Activated CD8-positive, alpha-beta T cell treated with anti-CD3 and anti-CD28 coated beads for 36 hours (primary cell): ENCODE measurements at regions not wholly inside any gene's neighbourhood (a gene's known extent, or its start where the extent isn't known, plus 50 kb on each side); places are given as distances from the start of the nearest gene placed in this dataset.
"Not testable (repeated sequence)": the region's sequence is repeated elsewhere in the genome, so short reads cannot be mapped to it uniquely, and the experiment has no call there.

Source experiments
- ATAC-seq: fragments of 200-7000 bp; cut with Tn5 transposase; one replicate; pipeline ENCODE4 v1.10.0; 2021; ENCODE audit warnings: mild to moderate bottlenecking, moderate library complexity
- CTCF ChIA-PET: fragments of 350-600 bp; sonication (Branson Sonifier 250); formaldehyde crosslinking; loops from one replicate; lab custom pipeline; 2021; ENCODE audit warnings: antibody characterized with exemption; lab: Charles Lee
- POLR2A ChIA-PET: fragments of 350-600 bp; sonication (Branson Sonifier 250); formaldehyde crosslinking; loops from one replicate; lab custom pipeline; 2021; ENCODE audit warnings: antibody characterized with exemption; lab: Charles Lee
- DNase-seq: peaks from one replicate; pipeline ENCODE4 v3.0.0-alpha.2; 2020
- H3K27ac Mint-ChIP-seq: one replicate; pipeline ENCODE4 v1.8.0; 2021; ENCODE audit warnings: mild to moderate bottlenecking, mixed read lengths
- H3K27me3 Mint-ChIP-seq: one replicate; pipeline ENCODE4 v1.8.0; 2021; ENCODE audit warnings: mixed read lengths
- H3K36me3 Mint-ChIP-seq: one replicate; pipeline ENCODE4 v1.8.0; 2021; ENCODE audit warnings: low read depth, mixed read lengths
- H3K4me1 Mint-ChIP-seq: one replicate; pipeline ENCODE4 v1.8.0; 2021; ENCODE audit warnings: low read depth, mixed read lengths
- H3K4me3 Mint-ChIP-seq: one replicate; pipeline ENCODE4 v1.8.0; 2021; ENCODE audit warnings: mild to moderate bottlenecking, moderate library complexity, mixed read lengths
- H3K9me3 Mint-ChIP-seq: one replicate; pipeline ENCODE4 v1.8.0; 2021; ENCODE audit warnings: mixed read lengths
- CTCF ChIP-seq: fragments of 200-600 bp; IDR thresholded peaks from one replicate; pipeline ENCODE4 v1.8.0; 2022; ENCODE audit warnings: antibody characterized with exemption, mild to moderate bottlenecking
- intact Hi-C: fragments of 100-400 bp; cut with micrococcal nuclease; formaldehyde crosslinking; loops from one replicate; pipeline ENCODE4 v1.10.0; 2022

- intact Hi-C loops, result no loop called here
- H3K27ac Mint-ChIP-seq, result no peak overlapping the region
- H3K4me1 Mint-ChIP-seq, result no peaks in the 10 kb centered on the region
- H3K27me3 Mint-ChIP-seq, result no peaks in the 10 kb centered on the region
- CTCF ChIA-PET, result no interaction called here
- H3K36me3 Mint-ChIP-seq, result no peaks in the 10 kb centered on the region
- ATAC-seq (no peak), DNase-seq (no peak)
- H3K4me3 Mint-ChIP-seq, result no peak overlapping the region
- POLR2A ChIA-PET, result no interaction called here
- no peak for TF ChIP-seq CTCF
- H3K9me3 Mint-ChIP-seq, result no peaks in the 10 kb centered on the region
Measured at GRCh38 chr4:177987896-177988295, 545.7 kb upstream of the AGA start.

GRCh38 chr4:177989503-177990201 lies 547.4 kb upstream of the AGA start:
- intact Hi-C loops, result no loop called here
- Mint-ChIP-seq H3K9me3 (no peaks in the 10 kb centered on the region), H3K36me3 (no peaks in the 10 kb centered on the region), H3K27ac (no peak overlapping the region), H3K27me3 (no peaks in the 10 kb centered on the region), H3K4me1 (no peaks in the 10 kb centered on the region), H3K4me3 (no peak overlapping the region)
- no peak for ATAC-seq
- TF ChIP-seq CTCF, result no peak
- DNase-seq, result no peak
- ChIA-PET CTCF (no interaction called here), POLR2A (no interaction called here)

- Mint-ChIP-seq H3K4me3 (no peak overlapping the region), H3K9me3 (peaks cover under 1% of the 10 kb centered on the region), H3K36me3 (no peaks in the 10 kb centered on the region), H3K27me3 (no peaks in the 10 kb centered on the region), H3K27ac (no peak overlapping the region), H3K4me1 (no peaks in the 10 kb centered on the region)
- no peak for TF ChIP-seq CTCF
- no peak for ATAC-seq
- DNase-seq, result no peak
- ChIA-PET CTCF (no interaction called here), POLR2A (no interaction called here)
- intact Hi-C loops, result no loop called here
Measured at GRCh38 chr4:178003098-178003657, 560.9 kb upstream of the AGA start.

GRCh38 chr4:178010596-178010995 lies 568.4 kb upstream of the AGA start:
- Mint-ChIP-seq H3K9me3 (peaks cover 1% of the 10 kb centered on the region), H3K4me1 (no peaks in the 10 kb centered on the region), H3K4me3 (no peak overlapping the region), H3K27ac (no peak overlapping the region), H3K36me3 (no peaks in the 10 kb centered on the region), H3K27me3 (no peaks in the 10 kb centered on the region)
- ChIA-PET POLR2A (no interaction called here), CTCF (no interaction called here)
- no peak for TF ChIP-seq CTCF
- ATAC-seq, result no peak
- intact Hi-C loops, result no loop called here
- DNase-seq, result no peak

GRCh38 chr4:178015046-178015445 lies 572.8 kb upstream of the AGA start:
- H3K4me3 Mint-ChIP-seq, H3K27me3 Mint-ChIP-seq, ATAC-seq, DNase-seq, POLR2A ChIA-PET, H3K4me1 Mint-ChIP-seq, H3K9me3 Mint-ChIP-seq, H3K36me3 Mint-ChIP-seq, intact Hi-C loops, H3K27ac Mint-ChIP-seq, CTCF ChIA-PET: not testable (repeated sequence)
